ENCODE measurements at regions not wholly inside any gene's neighbourhood (a gene's known extent, or its start where the extent isn't known, plus 50 kb on each side); places are given as distances from the start of the nearest gene placed in this dataset.

DNA sequence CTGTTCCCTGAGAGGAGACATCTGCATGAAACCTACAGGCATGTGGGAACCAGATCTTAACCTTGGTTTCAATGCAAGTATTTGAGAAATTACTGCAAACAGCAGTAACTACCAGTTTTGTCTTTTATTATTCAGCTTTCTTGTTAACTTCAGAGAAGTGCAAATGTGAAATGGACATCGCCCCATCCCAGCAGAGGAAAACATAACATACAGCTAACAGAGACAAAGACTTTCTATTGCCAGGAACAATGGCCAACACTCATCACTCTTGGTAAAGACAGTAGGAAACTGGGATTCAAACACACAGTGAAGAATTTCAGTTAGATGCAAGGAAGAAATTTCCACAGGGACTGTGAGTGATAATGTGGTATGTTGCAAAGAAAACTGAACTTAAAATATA is 115.1 kb downstream of the SLC30A10 start:
- TF ChIP-seq EZH2 (IDR thresholded peaks at IDR 0.05; ENCODE audit: insufficient read depth, poor library complexity, severe bottlenecking), result no peak
- no peak for TF ChIP-seq EZH2phosphoT487 (IDR thresholded peaks at IDR 0.05; ENCODE audit: insufficient read depth, low read depth)
